Upper lobe of left lung (tissue), 4 donors: ENCODE measurements at regions not wholly inside any gene's neighbourhood (a gene's known extent, or its start where the extent isn't known, plus 50 kb on each side); places are given as distances from the start of the nearest gene placed in this dataset.

ENCODE experiments used
- EP300 ChIP-seq, 4 donors: sonication (generic); formaldehyde crosslinking; IDR thresholded peaks; one replicate each; pipeline ENCODE4 v1.5.1; 2017; ENCODE audit warnings: antibody characterized with exemption in 4 of 4, control low read depth in 2 of 4
- POLR2A ChIP-seq, 4 donors: fragments of 450-650 bp; IDR thresholded peaks; one replicate each; pipeline ENCODE4 v1.5.1; 2016 to 2017; ENCODE audit warnings: antibody characterized with exemption in 4 of 4, mild to moderate bottlenecking in 2 of 4
- TF ChIP-seq, protein P1 (sequence below), 6 experiments: fragments of 450-650 bp in 4 of 6; fragments of 200-600 bp in 2 of 6; sonication (generic) in 2 of 6; IDR thresholded peaks; one replicate each; pipeline ENCODE4 v1.5.1; 2016 to 2019; ENCODE audit warnings: antibody characterized with exemption in 6 of 6

DNA sequence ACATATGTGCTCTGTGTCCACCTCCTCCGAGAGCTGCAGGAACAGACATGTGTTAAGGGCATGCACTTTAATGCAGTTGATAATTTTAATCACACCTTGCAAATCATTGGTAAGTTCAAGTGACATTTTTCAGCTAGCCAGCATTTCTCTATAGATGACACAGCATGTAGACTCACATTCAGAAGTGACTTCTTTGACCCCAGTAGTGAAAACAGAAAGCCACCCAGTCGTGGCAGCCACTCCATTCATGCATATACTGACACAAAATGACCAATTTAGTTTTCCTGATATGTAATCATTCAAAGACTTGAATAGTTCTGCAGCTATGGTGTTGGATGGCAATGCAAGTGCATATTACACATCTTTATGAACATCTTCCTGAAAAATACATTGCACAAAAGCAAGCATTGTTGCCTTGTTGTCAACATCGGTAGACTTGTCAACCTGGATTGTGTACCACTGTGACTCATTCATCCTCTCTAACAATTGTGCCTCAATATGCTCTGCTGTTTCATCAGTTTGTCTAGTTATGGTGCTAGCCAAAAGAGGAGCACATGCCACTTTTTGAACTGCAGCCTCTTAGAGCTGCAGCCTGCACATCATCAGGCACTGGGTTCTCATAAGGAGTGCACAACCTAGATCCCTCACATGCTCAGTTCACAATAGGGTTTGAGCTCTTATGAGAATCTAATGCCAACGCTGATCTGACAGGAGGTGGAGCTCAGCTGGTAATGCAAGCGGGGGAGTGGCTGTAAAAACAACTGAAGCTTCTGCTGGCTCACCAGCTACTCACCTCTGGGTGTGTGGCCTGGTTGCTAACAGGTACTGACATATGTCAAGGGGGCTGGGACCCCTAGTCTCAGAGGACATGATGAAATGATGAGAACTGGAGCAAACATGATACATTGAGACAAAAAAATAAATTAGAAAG, 622.0 kb downstream of the PYDC2 start:
- TF ChIP-seq, protein P1, sequence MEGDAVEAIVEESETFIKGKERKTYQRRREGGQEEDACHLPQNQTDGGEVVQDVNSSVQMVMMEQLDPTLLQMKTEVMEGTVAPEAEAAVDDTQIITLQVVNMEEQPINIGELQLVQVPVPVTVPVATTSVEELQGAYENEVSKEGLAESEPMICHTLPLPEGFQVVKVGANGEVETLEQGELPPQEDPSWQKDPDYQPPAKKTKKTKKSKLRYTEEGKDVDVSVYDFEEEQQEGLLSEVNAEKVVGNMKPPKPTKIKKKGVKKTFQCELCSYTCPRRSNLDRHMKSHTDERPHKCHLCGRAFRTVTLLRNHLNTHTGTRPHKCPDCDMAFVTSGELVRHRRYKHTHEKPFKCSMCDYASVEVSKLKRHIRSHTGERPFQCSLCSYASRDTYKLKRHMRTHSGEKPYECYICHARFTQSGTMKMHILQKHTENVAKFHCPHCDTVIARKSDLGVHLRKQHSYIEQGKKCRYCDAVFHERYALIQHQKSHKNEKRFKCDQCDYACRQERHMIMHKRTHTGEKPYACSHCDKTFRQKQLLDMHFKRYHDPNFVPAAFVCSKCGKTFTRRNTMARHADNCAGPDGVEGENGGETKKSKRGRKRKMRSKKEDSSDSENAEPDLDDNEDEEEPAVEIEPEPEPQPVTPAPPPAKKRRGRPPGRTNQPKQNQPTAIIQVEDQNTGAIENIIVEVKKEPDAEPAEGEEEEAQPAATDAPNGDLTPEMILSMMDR (IDR thresholded peaks at IDR 0.05), result no peak
- TF ChIP-seq POLR2A (IDR thresholded peaks at IDR 0.05), result no peak
- no peak for TF ChIP-seq EP300 (IDR thresholded peaks at IDR 0.05)
